IMR-90 (cell line): ENCODE measurements at regions not wholly inside any gene's neighbourhood (a gene's known extent, or its start where the extent isn't known, plus 50 kb on each side); places are given as distances from the start of the nearest gene placed in this dataset.

ENCODE experiments used
- BHLHE40 ChIP-seq: fragments of 150-350 bp; IDR thresholded peaks from 2 replicates; pipeline ENCODE4 v1.6.1; 2016; ENCODE audit warnings: mild to moderate bottlenecking, low read depth, low read length
- CTCF ChIP-seq: conservative IDR thresholded peaks from 2 replicates; pipeline ENCODE4 v1.5.1; 2012; ENCODE audit warnings: mild to moderate bottlenecking, low read depth, low read length, improper control_type of control experiment
- ELK1 ChIP-seq: fragments of 150-350 bp; IDR thresholded peaks from 2 replicates; pipeline ENCODE4 v1.6.1; 2016; ENCODE audit warnings: low read depth, mild to moderate bottlenecking, low read length, moderate library complexity, borderline replicate concordance
- MAFK ChIP-seq: IDR thresholded peaks from 2 replicates; pipeline ENCODE4 v1.6.1; 2012; ENCODE audit warnings: low read depth, low read length, improper control_type of control experiment
- MXI1 ChIP-seq: IDR thresholded peaks from 2 replicates; pipeline ENCODE4 v1.6.1; 2012; ENCODE audit warnings: low read depth, mild to moderate bottlenecking, low read length, moderate library complexity, borderline replicate concordance
- POLR2A ChIP-seq: IDR thresholded peaks from 2 replicates; pipeline ENCODE4 v1.6.1; 2012; ENCODE audit warnings: mild to moderate bottlenecking, low read depth, low read length
- RAD21 ChIP-seq: IDR thresholded peaks from 2 replicates; pipeline ENCODE4 v1.6.1; 2012; ENCODE audit warnings: low read length, improper control_type of control experiment
- RCOR1 ChIP-seq: IDR thresholded peaks from 2 replicates; pipeline ENCODE4 v1.6.1; 2012; ENCODE audit warnings: mild to moderate bottlenecking, low read length, improper control_type of control experiment; ENCODE audit not compliant: insufficient replicate concordance
- USF2 ChIP-seq: fragments of 150-350 bp; IDR thresholded peaks from 2 replicates; pipeline ENCODE4 v1.6.1; 2017; ENCODE audit warnings: mild to moderate bottlenecking, antibody characterized with exemption, low read length, low read depth

- TF ChIP-seq CTCF = no peak
- no peak for TF ChIP-seq MAFK
- no peak for TF ChIP-seq MXI1
- no peak for TF ChIP-seq POLR2A
- TF ChIP-seq RAD21 = no peak
- TF ChIP-seq BHLHE40 = no peak
- no peak for TF ChIP-seq ELK1
- TF ChIP-seq RCOR1 = no peak
- TF ChIP-seq USF2 = no peak
Measured at GRCh38 chr11:121844016-121844415, 272.0 kb downstream of the BLID start.
